Stomach (tissue), 8 donors: ENCODE measurements at regions not wholly inside any gene's neighbourhood (a gene's known extent, or its start where the extent isn't known, plus 50 kb on each side); places are given as distances from the start of the nearest gene placed in this dataset.

ENCODE experiments used
- DNase-seq, 2 donors: peaks; one replicate each; pipeline versions ENCODE4 v3.0.0 to v3.0.0-alpha.2; 2013 to 2019
- H3K27ac ChIP-seq, 5 donors: fragments of 200-600 bp in 4 of 5; sonication (generic) in 4 of 5; one replicate each; pipeline ENCODE4 v1.5.1; 2013 to 2019; ENCODE audit warnings: mild to moderate bottlenecking in 1 of 5, moderate library complexity in 1 of 5
- H3K27me3 ChIP-seq, 3 donors: fragments of 200-600 bp; sonication (generic); one replicate each; pipeline ENCODE4 v1.5.1; 2017 to 2019; ENCODE audit warnings: mixed run types in 1 of 3
- H3K36me3 ChIP-seq, 4 donors: fragments of 200-600 bp; sonication (generic); 1 replicate in 3 of 4; 2 replicates in 1 of 4; pipeline ENCODE4 v1.5.1; 2016 to 2019
- H3K4me1 ChIP-seq, 4 donors: fragments of 200-600 bp; sonication (generic); one replicate each; pipeline ENCODE4 v1.5.1; 2016 to 2019
- H3K4me3 ChIP-seq, 4 donors: fragments of 200-600 bp; sonication (generic) in 3 of 4; one replicate each; pipeline ENCODE4 v1.5.1; 2016 to 2019; ENCODE audit warnings: mild to moderate bottlenecking in 1 of 4
- H3K9me3 ChIP-seq, 4 donors: fragments of 200-600 bp; sonication (generic); one replicate each; pipeline ENCODE4 v1.5.1; 2016 to 2019
- CTCF ChIP-seq, 7 experiments: fragments of 450-650 bp in 4 of 7; fragments of 200-600 bp in 3 of 7; sonication (generic) in 3 of 7; IDR thresholded peaks; one replicate each; pipeline ENCODE4 v1.5.1; 2016 to 2019; ENCODE audit warnings: antibody characterized with exemption in 7 of 7, control low read depth in 2 of 7, mild to moderate bottlenecking in 1 of 7
- EP300 ChIP-seq: sonication (generic); formaldehyde crosslinking; IDR thresholded peaks from one replicate; pipeline ENCODE4 v1.6.1; 2017; ENCODE audit warnings: antibody characterized with exemption
- POLR2A ChIP-seq, 4 donors: fragments of 450-650 bp; IDR thresholded peaks; one replicate each; pipeline ENCODE4 v1.6.1; 2016; ENCODE audit warnings: antibody characterized with exemption in 4 of 4, control low read depth in 2 of 4, mild to moderate bottlenecking in 1 of 4, moderate library complexity in 1 of 4
- POLR2AphosphoS5 ChIP-seq, 3 donors: sonication (generic); formaldehyde crosslinking; IDR thresholded peaks; one replicate each; pipeline ENCODE4 v1.6.1; 2016; ENCODE audit warnings: antibody characterized with exemption in 3 of 3
- WGBS, 5 donors: extraction: QIAGEN DNeasy Blood & Tissue Kit in 3 of 5; methylation state at CpG; one replicate each; pipeline versions ENCODE4 v1.1.5 to v1.1.7; 2013 to 2018; 5-methylcytosine and 5-hydroxymethylcytosine counted together
- intact Hi-C: fragments of 100-400 bp; cut with DNase I; formaldehyde crosslinking; loops from one replicate; pipeline ENCODE4 v1.15.1; 2023; ENCODE audit warnings: low total_unique reads
- donor health status: healthy with polysubstance abuse.
- donor health status: Bipolar disorder and iron deficiency.
- donor health status: healthy.

- WGBS, 5 donors: 80 to 91% (median 83%) methylated on average over 4 of the region's 4 CpGs
- Histone ChIP-seq H3K27ac (no peak overlapping the region), H3K4me1 (no peaks in the 10 kb centered on the region), H3K36me3 (no peaks in the 10 kb centered on the region), H3K27me3 (peaks cover 0 to 6% (median 0%) of the 10 kb centered on the region in 3 donors), H3K4me3 (no peak overlapping the region), H3K9me3 (no peaks in the 10 kb centered on the region)
- intact Hi-C loops: no loop called here
- TF ChIP-seq POLR2AphosphoS5 (IDR thresholded peaks at IDR 0.05) (no peak), POLR2A (IDR thresholded peaks at IDR 0.05) (no peak), CTCF (IDR thresholded peaks at IDR 0.05) (no peak), EP300 (no peak)
- no peak for DNase-seq
These were observed 214.4 kb upstream of the LEF1 start for GRCh38 chr4:108383157-108383556.

GRCh38 chr4:108382751-108383150 is 214.0 kb upstream of the LEF1 start:
- H3K4me3 ChIP-seq: no peak overlapping the region

DNA sequence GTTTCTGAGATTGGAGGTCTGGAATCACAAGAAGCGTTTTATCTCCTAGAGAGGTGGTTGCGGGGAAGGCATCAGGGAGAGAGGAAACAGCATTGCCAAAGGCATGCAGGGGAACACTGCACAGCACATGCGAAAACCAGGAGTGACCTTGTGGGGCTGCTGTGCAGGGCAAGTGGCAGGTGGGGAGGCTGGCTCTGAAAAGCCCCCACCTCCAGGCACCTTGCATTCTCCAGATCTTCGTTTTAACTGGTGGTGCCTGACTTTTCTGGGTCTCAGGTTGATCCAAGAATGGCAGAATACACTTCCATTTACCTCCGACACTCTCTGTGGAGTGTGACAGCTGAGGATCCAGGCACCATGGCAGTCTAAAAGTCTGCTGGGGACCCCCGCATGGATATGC is 209.4 kb upstream of the LEF1 start:
- TF ChIP-seq CTCF (IDR thresholded peaks at IDR 0.05) (no peak), POLR2A (IDR thresholded peaks at IDR 0.05) (no peak), POLR2AphosphoS5 (IDR thresholded peaks at IDR 0.05) (no peak), EP300 (no peak)
- Histone ChIP-seq H3K36me3 (no peaks in the 10 kb centered on the region), H3K4me3 (no peak overlapping the region), H3K27ac (no peak overlapping the region), H3K4me1 (no peaks in the 10 kb centered on the region), H3K9me3 (no peaks in the 10 kb centered on the region), H3K27me3 (peaks cover 0 to 7% (median 0%) of the 10 kb centered on the region in 3 donors)
- no peak for DNase-seq
- intact Hi-C loops: no loop called here
- WGBS, 5 donors: 71 to 82% (median 74%) methylated on average over 6 of the region's 6 CpGs

More at GRCh38 chr4:108382751-108383150, 214.0 kb upstream of the LEF1 start:
- H3K27me3 ChIP-seq: peaks cover 0 to 6% (median 0%) of the 10 kb centered on the region in 3 donors
- no peak for TF ChIP-seq POLR2AphosphoS5 (IDR thresholded peaks at IDR 0.05)
- no peak for TF ChIP-seq EP300
- no peak for TF ChIP-seq CTCF (IDR thresholded peaks at IDR 0.05)
- no peak for TF ChIP-seq POLR2A (IDR thresholded peaks at IDR 0.05)
- DNase-seq: no peak
- no peak overlapping the region for H3K27ac ChIP-seq
- no peaks in the 10 kb centered on the region for H3K4me1 ChIP-seq
- no peaks in the 10 kb centered on the region for H3K9me3 ChIP-seq
- no peaks in the 10 kb centered on the region for H3K36me3 ChIP-seq
- WGBS, 5 donors: 89 to 96% (median 93%) methylated on average over 3 of the region's 3 CpGs
- intact Hi-C loops: no loop called here

GRCh38 chr4:108377021-108377420 is 208.3 kb upstream of the LEF1 start:
- no peak overlapping the region for H3K4me3 ChIP-seq
- 59 to 82% (median 73%) methylated on average over 3 of the region's 3 CpGs for WGBS, 5 donors
- DNase-seq: no peak
- H3K9me3 ChIP-seq: no peaks in the 10 kb centered on the region
- H3K36me3 ChIP-seq: no peaks in the 10 kb centered on the region
- intact Hi-C loops: no loop called here
- peaks cover 0 to 14% (median 0%) of the 10 kb centered on the region in 3 donors for H3K27me3 ChIP-seq
- TF ChIP-seq POLR2AphosphoS5 (IDR thresholded peaks at IDR 0.05) (no peak), POLR2A (IDR thresholded peaks at IDR 0.05) (no peak)
- no peak overlapping the region for H3K27ac ChIP-seq
- H3K4me1 ChIP-seq: no peaks in the 10 kb centered on the region

DNA sequence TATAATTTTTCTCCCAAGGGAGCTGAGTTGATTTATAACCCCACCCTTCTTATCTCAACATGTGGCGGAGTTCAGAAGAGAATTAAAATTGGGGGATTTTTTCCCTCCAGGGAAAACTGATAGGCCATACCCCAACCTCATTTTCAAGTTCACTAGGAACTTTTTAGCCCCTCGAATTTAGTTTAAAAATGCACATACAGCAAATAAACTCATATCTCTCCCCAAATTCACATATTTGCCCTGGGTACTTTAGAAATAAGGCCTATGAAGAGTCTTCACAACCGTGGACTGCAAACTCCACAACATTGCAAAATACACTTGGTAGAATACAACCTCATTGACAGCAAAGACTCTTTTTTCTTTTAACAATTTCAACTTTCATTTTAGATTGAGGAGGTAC is 206.7 kb upstream of the LEF1 start:
- no peak for DNase-seq
- TF ChIP-seq CTCF (IDR thresholded peaks at IDR 0.05) (no peak), POLR2A (IDR thresholded peaks at IDR 0.05) (no peak), POLR2AphosphoS5 (IDR thresholded peaks at IDR 0.05) (no peak), EP300 (no peak)
- Histone ChIP-seq H3K27ac (no peak overlapping the region), H3K36me3 (no peaks in the 10 kb centered on the region), H3K4me1 (no peaks in the 10 kb centered on the region), H3K9me3 (no peaks in the 10 kb centered on the region), H3K4me3 (no peak overlapping the region), H3K27me3 (peaks cover 0 to 22% (median 0%) of the 10 kb centered on the region in 3 donors)
- 61 to 86% (median 75%) methylated on average over 3 of the region's 3 CpGs for WGBS, 5 donors
- intact Hi-C loops: no loop called here
